ENCODE measurements at regions not wholly inside any gene's neighbourhood (a gene's known extent, or its start where the extent isn't known, plus 50 kb on each side); places are given as distances from the start of the nearest gene placed in this dataset.

DNA sequence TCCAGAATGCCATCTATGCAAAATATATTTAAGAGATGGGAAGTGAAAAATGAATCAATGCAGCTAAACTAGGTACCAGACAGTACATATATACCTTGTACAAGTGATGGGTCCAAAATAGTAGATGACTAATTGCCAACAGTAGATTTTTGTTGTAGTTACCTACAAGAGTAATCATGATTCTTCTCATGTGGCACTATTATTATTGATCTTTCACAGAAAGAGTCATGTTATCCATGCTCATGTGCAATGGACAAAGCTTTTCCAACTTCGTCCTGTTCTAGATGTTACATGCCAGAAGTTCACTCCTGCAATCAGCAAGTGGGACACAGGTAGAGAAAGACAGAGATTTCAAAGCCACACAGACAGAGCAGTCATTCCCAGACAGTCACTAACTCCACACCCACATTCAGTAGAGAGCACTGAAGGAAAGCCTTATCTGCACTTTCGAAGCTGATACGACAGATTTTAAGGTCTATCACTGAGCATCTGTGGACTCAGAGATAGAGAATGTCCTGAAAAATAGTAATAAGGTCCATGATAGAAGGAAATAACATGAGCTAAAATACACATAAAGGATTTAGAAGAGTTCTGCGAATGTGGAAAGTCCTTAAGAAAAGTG, 101.6 kb upstream of the ITPRID2 start:
- Histone ChIP-seq H3K36me3 (ENCODE audit: insufficient read depth, low read length) (no peaks in the 10 kb centered on the region), H3K4me1 (ENCODE audit: insufficient read depth, low read length) (no peaks in the 10 kb centered on the region), H3K27ac (ENCODE audit: low read depth in 1 of 2, low read length in 2 of 2) (no peak overlapping the region), H3K4me3 (ENCODE audit: low read length) (no peak overlapping the region), H3K27me3 (ENCODE audit: control insufficient read depth in 1 of 2, insufficient read depth in 2 of 2, low read length in 2 of 2) (no peaks in the 10 kb centered on the region), H3K9me3 (ENCODE audit: control insufficient read depth in 1 of 2, insufficient read depth in 1 of 2, low read length in 2 of 2) (no peaks in the 10 kb centered on the region)
- H3K27me3 Mint-ChIP-seq: no peaks in the 10 kb centered on the region
- no peak for ATAC-seq (ENCODE audit: poor library complexity)
- no peaks in the 10 kb centered on the region for H3K36me3 Mint-ChIP-seq (ENCODE audit: low read depth)
- intact Hi-C loops (cut with DNase I, micrococcal nuclease): no loop called here
- CTCF ChIA-PET: no interaction called here
- H3K4me1 Mint-ChIP-seq (ENCODE audit: low read depth): peaks cover 8% of the 10 kb centered on the region
- TF ChIP-seq, protein P1, sequence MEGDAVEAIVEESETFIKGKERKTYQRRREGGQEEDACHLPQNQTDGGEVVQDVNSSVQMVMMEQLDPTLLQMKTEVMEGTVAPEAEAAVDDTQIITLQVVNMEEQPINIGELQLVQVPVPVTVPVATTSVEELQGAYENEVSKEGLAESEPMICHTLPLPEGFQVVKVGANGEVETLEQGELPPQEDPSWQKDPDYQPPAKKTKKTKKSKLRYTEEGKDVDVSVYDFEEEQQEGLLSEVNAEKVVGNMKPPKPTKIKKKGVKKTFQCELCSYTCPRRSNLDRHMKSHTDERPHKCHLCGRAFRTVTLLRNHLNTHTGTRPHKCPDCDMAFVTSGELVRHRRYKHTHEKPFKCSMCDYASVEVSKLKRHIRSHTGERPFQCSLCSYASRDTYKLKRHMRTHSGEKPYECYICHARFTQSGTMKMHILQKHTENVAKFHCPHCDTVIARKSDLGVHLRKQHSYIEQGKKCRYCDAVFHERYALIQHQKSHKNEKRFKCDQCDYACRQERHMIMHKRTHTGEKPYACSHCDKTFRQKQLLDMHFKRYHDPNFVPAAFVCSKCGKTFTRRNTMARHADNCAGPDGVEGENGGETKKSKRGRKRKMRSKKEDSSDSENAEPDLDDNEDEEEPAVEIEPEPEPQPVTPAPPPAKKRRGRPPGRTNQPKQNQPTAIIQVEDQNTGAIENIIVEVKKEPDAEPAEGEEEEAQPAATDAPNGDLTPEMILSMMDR (IDR thresholded peaks at IDR 0.05): no peak
- no peaks in the 10 kb centered on the region for H3K9me3 Mint-ChIP-seq
- POLR2A ChIA-PET: no interaction called here
- no peak overlapping the region for H3K4me3 Mint-ChIP-seq
- DNase-seq: no peak
- H3K27ac Mint-ChIP-seq: no peak overlapping the region

DNA sequence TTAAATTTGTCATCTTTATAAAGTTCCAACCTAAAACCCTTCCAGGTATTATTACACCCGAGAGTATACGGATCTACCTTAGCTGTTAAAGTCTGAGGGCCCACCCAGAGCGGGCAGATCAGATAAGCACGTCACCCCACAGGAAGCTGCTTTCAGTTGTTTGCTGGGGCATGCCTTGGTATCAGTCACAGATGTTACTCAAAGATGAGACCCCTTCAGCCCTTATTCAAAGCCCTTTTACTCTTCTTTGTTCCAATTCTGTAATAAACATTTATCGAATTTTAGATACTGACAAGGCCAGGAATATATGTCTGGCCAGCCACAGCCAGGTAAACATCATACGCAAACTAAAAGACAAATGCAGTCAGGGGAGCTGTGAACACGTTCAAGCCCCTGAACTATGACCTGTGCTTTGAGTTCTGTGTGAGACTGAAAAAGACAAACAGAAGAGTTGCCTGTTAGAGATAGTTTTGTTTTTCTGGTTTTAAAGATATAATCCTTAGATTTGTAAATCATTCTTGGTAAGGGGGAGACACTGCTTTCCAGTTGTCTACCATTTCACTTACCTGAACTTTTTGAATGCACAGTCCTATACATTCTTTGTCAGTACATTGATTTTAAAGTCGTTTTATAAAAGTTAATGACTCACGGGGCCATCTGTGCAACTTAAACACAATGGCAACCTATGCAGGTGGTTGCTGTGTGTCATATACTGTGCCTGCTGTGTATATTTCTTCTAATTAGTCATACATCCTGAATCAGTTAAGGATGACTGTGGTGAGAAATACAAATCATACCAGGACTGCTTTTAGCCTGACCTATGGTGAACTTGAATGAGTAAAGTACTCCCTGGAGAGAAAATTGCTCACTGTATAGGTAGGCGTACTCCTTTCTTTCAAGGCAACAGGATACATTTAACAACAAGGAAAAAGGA, 100.5 kb upstream of the ITPRID2 start:
- Mint-ChIP-seq H3K9me3 (no peaks in the 10 kb centered on the region), H3K4me3 (no peak overlapping the region), H3K27me3 (no peaks in the 10 kb centered on the region), H3K27ac (no peak overlapping the region), H3K4me1 (ENCODE audit: low read depth) (peaks cover 8% of the 10 kb centered on the region), H3K36me3 (ENCODE audit: low read depth) (no peaks in the 10 kb centered on the region)
- Histone ChIP-seq H3K27me3 (ENCODE audit: control insufficient read depth in 1 of 2, insufficient read depth in 2 of 2, low read length in 2 of 2) (no peaks in the 10 kb centered on the region), H3K27ac (ENCODE audit: low read depth in 1 of 2, low read length in 2 of 2) (no peak overlapping the region), H3K4me1 (ENCODE audit: insufficient read depth, low read length) (no peaks in the 10 kb centered on the region), H3K36me3 (ENCODE audit: insufficient read depth, low read length) (no peaks in the 10 kb centered on the region), H3K9me3 (ENCODE audit: control insufficient read depth in 1 of 2, insufficient read depth in 1 of 2, low read length in 2 of 2) (no peaks in the 10 kb centered on the region), H3K4me3 (ENCODE audit: low read length) (no peak overlapping the region)
- intact Hi-C loops (cut with DNase I, micrococcal nuclease): no loop called here
- ChIA-PET CTCF (no interaction called here), POLR2A (no interaction called here)
- DNase-seq (peak in 2 of 14 experiments; percentile 5 to 27), ATAC-seq (ENCODE audit: poor library complexity) (peak; percentile 48)
- TF ChIP-seq, protein P1 (IDR thresholded peaks at IDR 0.05): no peak

DNA sequence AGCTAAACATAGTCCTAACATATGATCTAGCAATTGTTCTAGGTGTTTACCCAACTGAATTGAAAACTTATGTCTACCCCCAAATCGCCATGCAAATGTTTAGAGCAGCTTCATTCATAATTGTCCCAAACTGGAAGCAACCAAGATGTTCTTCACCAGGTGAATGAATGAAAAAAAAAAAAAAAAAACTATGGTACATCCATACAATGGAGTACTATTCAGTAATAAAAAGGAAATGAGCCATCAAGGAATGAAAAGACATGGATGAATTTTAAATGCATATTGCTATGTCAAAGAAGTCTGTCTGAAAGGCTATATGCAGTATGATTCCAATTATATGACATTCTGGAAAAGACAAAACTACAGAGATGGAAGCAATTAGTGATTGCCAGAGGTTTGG, 98.6 kb upstream of the ITPRID2 start:
- H3K36me3 Mint-ChIP-seq (ENCODE audit: low read depth): no peaks in the 10 kb centered on the region

More for the DNA sequence above, 98.6 kb upstream of the ITPRID2 start:
- no peak for DNase-seq
- no peaks in the 10 kb centered on the region for H3K4me1 ChIP-seq (ENCODE audit: insufficient read depth, low read length)
- ATAC-seq (ENCODE audit: poor library complexity): no peak
- no peaks in the 10 kb centered on the region for H3K9me3 Mint-ChIP-seq
- H3K27ac Mint-ChIP-seq: no peak overlapping the region
- H3K4me3 ChIP-seq (ENCODE audit: low read length): no peak overlapping the region
- H3K27ac ChIP-seq (ENCODE audit: low read depth in 1 of 2, low read length in 2 of 2): no peak overlapping the region
- no peak overlapping the region for H3K4me3 Mint-ChIP-seq
- POLR2A ChIA-PET: no interaction called here
- intact Hi-C loops (cut with DNase I, micrococcal nuclease): no loop called here
- H3K36me3 ChIP-seq (ENCODE audit: insufficient read depth, low read length): no peaks in the 10 kb centered on the region
- CTCF ChIA-PET: no interaction called here
- TF ChIP-seq, protein P1 (IDR thresholded peaks at IDR 0.05): no peak
- H3K9me3 ChIP-seq (ENCODE audit: control insufficient read depth in 1 of 2, insufficient read depth in 1 of 2, low read length in 2 of 2): no peaks in the 10 kb centered on the region
- H3K27me3 Mint-ChIP-seq: no peaks in the 10 kb centered on the region
- H3K27me3 ChIP-seq (ENCODE audit: control insufficient read depth in 1 of 2, insufficient read depth in 2 of 2, low read length in 2 of 2): no peaks in the 10 kb centered on the region
- H3K4me1 Mint-ChIP-seq (ENCODE audit: low read depth): peaks cover 8% of the 10 kb centered on the region

All from CD4-positive, alpha-beta T cell (primary cell).